OCI-LY1 (cell line): ENCODE measurements at regions not wholly inside any gene's neighbourhood (a gene's known extent, or its start where the extent isn't known, plus 50 kb on each side); places are given as distances from the start of the nearest gene placed in this dataset.

Experiments
- H2AFZ ChIP-seq: fragments of 200-600 bp; sonication (generic), shearing (Covaris generic); 2 replicates; pipeline ENCODE4 v1.6.0; 2014; ENCODE audit warnings: antibody characterized with exemption, mild to moderate bottlenecking, low read length
- H3F3A ChIP-seq: fragments of 200-600 bp; sonication (generic), shearing (Covaris generic); 2 replicates; pipeline ENCODE4 v1.6.0; 2014; ENCODE audit warnings: mild to moderate bottlenecking, antibody characterized with exemption, low read length, moderate library complexity; ENCODE audit not compliant: insufficient read depth
- H3K27ac ChIP-seq: fragments of 200-600 bp; sonication (generic); 2 replicates; pipeline ENCODE4 v1.5.1; 2014; ENCODE audit warnings: low read length, mixed run types, mild to moderate bottlenecking, low read depth; ENCODE audit not compliant: poor library complexity, severe bottlenecking
- H3K27me3 ChIP-seq: fragments of 200-600 bp; sonication (generic); 2 replicates; pipeline ENCODE4 v1.6.0; 2014; ENCODE audit warnings: antibody characterized with exemption, mild to moderate bottlenecking, low read length, moderate library complexity; ENCODE audit not compliant: insufficient read depth
- H3K36me3 ChIP-seq: fragments of 200-600 bp; sonication (generic); 2 replicates; pipeline ENCODE4 v1.6.1; 2014; ENCODE audit warnings: mild to moderate bottlenecking, antibody characterized with exemption, low read length, moderate library complexity, mixed read lengths; ENCODE audit not compliant: insufficient read depth
- H3K4me1 ChIP-seq: fragments of 200-600 bp; sonication (generic); 2 replicates; pipeline ENCODE4 v1.5.1; 2014; ENCODE audit warnings: mild to moderate bottlenecking, low read length, moderate library complexity; ENCODE audit not compliant: insufficient read depth, severe bottlenecking
- H3K4me2 ChIP-seq: fragments of 200-600 bp; sonication (generic), shearing (Covaris generic); 2 replicates; pipeline ENCODE4 v1.6.1; 2014; ENCODE audit warnings: low read length
- H3K4me3 ChIP-seq: fragments of 200-600 bp; sonication (generic); 2 replicates; pipeline ENCODE4 v1.5.1; 2014; ENCODE audit warnings: low read length, low read depth, mild to moderate bottlenecking, mixed read lengths; ENCODE audit not compliant: poor library complexity, severe bottlenecking
- H3K79me2 ChIP-seq: fragments of 200-600 bp; shearing (Covaris generic); 2 replicates; pipeline ENCODE4 v1.6.1; 2016; ENCODE audit warnings: mixed run types, low read length, mixed read lengths; ENCODE audit not compliant: insufficient read depth
- H3K9ac ChIP-seq: fragments of 200-600 bp; sonication (generic), shearing (Covaris generic); 2 replicates; pipeline ENCODE4 v1.6.1; 2014; ENCODE audit warnings: mild to moderate bottlenecking, low read length, mixed read lengths
- H3K9me2 ChIP-seq: fragments of 200-600 bp; sonication (generic), shearing (Covaris generic); 2 replicates; pipeline ENCODE4 v1.6.1; 2014; ENCODE audit warnings: low read depth, mild to moderate bottlenecking, low read length, mixed read lengths
- H3K9me3 ChIP-seq: fragments of 200-600 bp; shearing (Covaris generic); 2 replicates; pipeline ENCODE4 v1.6.1; 2014; ENCODE audit warnings: low read length, mixed read lengths
- H4K20me1 ChIP-seq: fragments of 200-600 bp; sonication (generic), shearing (Covaris generic); 2 replicates; pipeline ENCODE4 v1.6.0; 2016; ENCODE audit warnings: mild to moderate bottlenecking, low read length; ENCODE audit not compliant: insufficient read depth
- CTCF ChIP-seq: fragments of 200-600 bp; sonication (generic), shearing (Covaris generic); IDR thresholded peaks from 2 replicates; pipeline ENCODE4 v1.5.1; 2017; ENCODE audit warnings: mild to moderate bottlenecking, antibody characterized with exemption, low read length, moderate library complexity, mixed read lengths
- EZH2 ChIP-seq: fragments of 200-600 bp; sonication (generic), shearing (Covaris generic); IDR thresholded peaks from 2 replicates; pipeline ENCODE4 v1.8.0; 2017; ENCODE audit warnings: borderline replicate concordance, mixed run types, mild to moderate bottlenecking, antibody characterized with exemption, low read length, moderate library complexity, mixed read lengths

- no peak overlapping the region for H2AFZ ChIP-seq
- H3K27ac ChIP-seq, result no peak overlapping the region
- no peaks in the 10 kb centered on the region for H3K9me2 ChIP-seq
- H3F3A ChIP-seq, result no peaks in the 10 kb centered on the region
- no peaks in the 10 kb centered on the region for H3K27me3 ChIP-seq
- no peaks in the 10 kb centered on the region for H3K9me3 ChIP-seq
- no peak overlapping the region for H3K9ac ChIP-seq
- no peak overlapping the region for H3K4me3 ChIP-seq
- no peaks in the 10 kb centered on the region for H3K36me3 ChIP-seq
- no peak for TF ChIP-seq CTCF
- TF ChIP-seq EZH2, result no peak
- no peaks in the 10 kb centered on the region for H3K79me2 ChIP-seq
- no peaks in the 10 kb centered on the region for H3K4me1 ChIP-seq
- H3K4me2 ChIP-seq, result no peak overlapping the region
- no peaks in the 10 kb centered on the region for H4K20me1 ChIP-seq
These were observed 547.5 kb upstream of the PCDH15 start for GRCh38 chr10:55348534-55348933.

GRCh38 chr10:55330486-55330885 is 529.5 kb upstream of the PCDH15 start:
- Histone ChIP-seq H3K27me3 (no peaks in the 10 kb centered on the region), H2AFZ (no peak overlapping the region), H3K9me3 (no peaks in the 10 kb centered on the region), H3K9me2 (no peaks in the 10 kb centered on the region), H3K4me3 (no peak overlapping the region), H3K4me1 (no peaks in the 10 kb centered on the region), H3K36me3 (no peaks in the 10 kb centered on the region), H3K4me2 (no peak overlapping the region), H3K9ac (no peak overlapping the region), H3K27ac (no peak overlapping the region), H3K79me2 (no peaks in the 10 kb centered on the region), H4K20me1 (no peaks in the 10 kb centered on the region), H3F3A (no peaks in the 10 kb centered on the region)
- TF ChIP-seq EZH2 (no peak), CTCF (no peak)

GRCh38 chr10:55329796-55330195 is 528.8 kb upstream of the PCDH15 start:
- Histone ChIP-seq H3K9me2 (no peaks in the 10 kb centered on the region), H3K4me1 (no peaks in the 10 kb centered on the region), H3K4me3 (no peak overlapping the region), H3K9me3 (no peaks in the 10 kb centered on the region), H3K27ac (no peak overlapping the region), H4K20me1 (no peaks in the 10 kb centered on the region), H3K27me3 (no peaks in the 10 kb centered on the region), H3K79me2 (no peaks in the 10 kb centered on the region), H3K4me2 (no peak overlapping the region), H2AFZ (no peak overlapping the region), H3K36me3 (no peaks in the 10 kb centered on the region), H3F3A (no peaks in the 10 kb centered on the region), H3K9ac (no peak overlapping the region)
- TF ChIP-seq CTCF, result no peak
- TF ChIP-seq EZH2, result no peak
